HCT116 (cell line): ENCODE measurements at regions not wholly inside any gene's neighbourhood (a gene's known extent, or its start where the extent isn't known, plus 50 kb on each side); places are given as distances from the start of the nearest gene placed in this dataset.
A peak's percentile ranks its signal among the peaks of the same experiment; 100 is the strongest.

Experiments used
- ATAC-seq: fragments of 200-7000 bp; cut with Tn5 transposase; 2 replicates; pipeline ENCODE4 v1.9.1; 2020; ENCODE audit warnings: mild to moderate bottlenecking, moderate library complexity
- BruUV-seq: library from RNA; stranded (reverse); fragments of 400-500 nt; replicated peaks from 2 replicates; lab custom pipeline; 2021; lab: Mats Ljungman, UMichigan
- CTCF ChIA-PET: fragments of 300-600 bp; sonication (Branson Sonifier 250); formaldehyde crosslinking; loops from one replicate; lab custom pipeline; 2021; ENCODE audit warnings: antibody characterized with exemption; lab: Charles Lee
- POLR2A ChIA-PET: fragments of 300-600, 350-600 bp; sonication (Branson Sonifier 250); formaldehyde crosslinking; loops from one replicate; lab custom pipeline; 2021; ENCODE audit warnings: antibody characterized with exemption; lab: Charles Lee
- RAD21 ChIA-PET, 2 experiments: fragments of 300-600 bp; sonication (Branson Sonifier 250); formaldehyde crosslinking; loops; one replicate each; lab custom pipeline; 2023; ENCODE audit warnings: low total read pairs in 2 of 2; ENCODE audit not compliant: uncharacterized antibody in 2 of 2, unreplicated experiment in 2 of 2, low non-redundant PET in 1 of 2; lab: Charles Lee
- DNase-seq: peaks from one replicate; pipeline ENCODE4 v3.0.0-alpha.2; 2010; ENCODE audit warnings: low read depth, low spot score
- H2AFZ ChIP-seq: fragments of 200-600 bp; shearing (Covaris generic), sonication (generic); 2 replicates; pipeline ENCODE4 v1.6.1; 2017; ENCODE audit warnings: low read depth, mixed run types, mixed read lengths, antibody characterized with exemption, low read length; ENCODE audit not compliant: poor library complexity, severe bottlenecking
- H3K27ac ChIP-seq: 2 replicates; pipeline ENCODE4 v1.5.1; 2012; ENCODE audit warnings: low read depth, low read length
- H3K27me3 ChIP-seq: fragments of 200-600 bp; sonication (generic); 2 replicates; pipeline ENCODE4 v1.6.1; 2016; ENCODE audit warnings: mixed run types, low read length, mixed read lengths; ENCODE audit not compliant: insufficient read depth
- H3K36me3 ChIP-seq, 2 experiments: fragments of 200-500 bp in 1 of 2; fragments of 200-600 bp in 1 of 2; sonication (Bioruptor generic) in 1 of 2; sonication (generic) in 1 of 2; 2 replicates each; pipeline versions ENCODE4 v1.5.1 to v1.6.1; 2014 to 2016; ENCODE audit warnings: low read length in 2 of 2, inconsistent platforms in 1 of 2, mixed read lengths in 1 of 2, mixed run types in 1 of 2; ENCODE audit not compliant: insufficient read depth in 2 of 2, control insufficient read depth in 1 of 2
- H3K4me1 ChIP-seq, 2 experiments: fragments of 200-600 bp in 1 of 2; sonication (generic) in 1 of 2; 2 replicates each; pipeline versions ENCODE4 v1.5.1 to v1.6.1; 2012 to 2017; ENCODE audit warnings: low read length in 2 of 2, inconsistent platforms in 1 of 2, mild to moderate bottlenecking in 1 of 2, mixed read lengths in 1 of 2, mixed run types in 1 of 2, moderate library complexity in 1 of 2; ENCODE audit not compliant: insufficient read depth in 2 of 2, control insufficient read depth in 1 of 2
- H3K4me2 ChIP-seq: fragments of 200-600 bp; sonication (generic); 2 replicates; pipeline ENCODE4 v1.6.1; 2017; ENCODE audit warnings: mixed run types, low read length, mixed read lengths
- H3K4me3 ChIP-seq, 2 experiments: fragments of 200-600 bp in 1 of 2; sonication (generic) in 1 of 2; replicated peaks in 1 of 2; 2 replicates each; pipeline ENCODE4 v1.5.1; 2011 to 2016; ENCODE audit warnings: low read length in 2 of 2, control low read depth in 1 of 2, low read depth in 1 of 2, mild to moderate bottlenecking in 1 of 2, mixed read lengths in 1 of 2, mixed run types in 1 of 2
- H3K79me2 ChIP-seq: fragments of 200-600 bp; sonication (generic); 2 replicates; pipeline ENCODE4 v1.6.1; 2017; ENCODE audit warnings: mild to moderate bottlenecking, mixed run types, low read length, moderate library complexity, mixed read lengths; ENCODE audit not compliant: insufficient read depth
- H3K9ac ChIP-seq: fragments of 200-600 bp; sonication (generic); 2 replicates; pipeline ENCODE4 v1.6.1; 2016; ENCODE audit warnings: low read length, mixed read lengths
- H3K9me2 ChIP-seq: fragments of 200-600 bp; sonication (generic), shearing (Covaris generic); 2 replicates; pipeline ENCODE4 v1.6.1; 2017; ENCODE audit warnings: mixed run types, mild to moderate bottlenecking, moderate library complexity; ENCODE audit not compliant: insufficient read depth
- H3K9me3 ChIP-seq, 2 experiments: fragments of 200-500 bp in 1 of 2; fragments of 200-600 bp in 1 of 2; sonication (Bioruptor generic) in 1 of 2; sonication (generic) in 1 of 2; 2 replicates each; pipeline ENCODE4 v1.6.1; 2014 to 2017; ENCODE audit warnings: low read length in 2 of 2, mixed read lengths in 2 of 2, inconsistent platforms in 1 of 2, low read depth in 1 of 2, mild to moderate bottlenecking in 1 of 2, mixed run types in 1 of 2, moderate library complexity in 1 of 2; ENCODE audit not compliant: control insufficient read depth in 1 of 2, insufficient read depth in 1 of 2
- H4K20me1 ChIP-seq: fragments of 200-600 bp; sonication (generic), shearing (Covaris generic); 2 replicates; pipeline ENCODE4 v1.6.1; 2017; ENCODE audit warnings: mixed run types, mild to moderate bottlenecking, moderate library complexity; ENCODE audit not compliant: insufficient read depth
- CEBPB ChIP-seq: IDR thresholded peaks from 2 replicates; pipeline ENCODE4 v1.6.1; 2012; ENCODE audit warnings: low read depth
- CTCF ChIP-seq, 3 experiments: fragments of 200-600 bp in 1 of 3; sonication (generic) in 1 of 3; IDR thresholded peaks in 2 of 3; conservative IDR thresholded peaks in 1 of 3; 2 replicates each; pipeline ENCODE4 v1.5.1; 2012 to 2017; ENCODE audit warnings: low read depth in 2 of 3, low read length in 2 of 3, antibody characterized with exemption in 1 of 3, borderline replicate concordance in 1 of 3, control low read depth in 1 of 3, mild to moderate bottlenecking in 1 of 3, mixed read lengths in 1 of 3, mixed run types in 1 of 3, moderate library complexity in 1 of 3; ENCODE audit not compliant: insufficient read depth in 1 of 3
- EGR1 ChIP-seq: IDR thresholded peaks from 2 replicates; pipeline ENCODE4 v1.6.1; 2012; ENCODE audit warnings: low read depth
- ELF1 ChIP-seq: IDR thresholded peaks from 2 replicates; pipeline ENCODE4 v1.6.1; 2012; ENCODE audit warnings: low read depth, borderline replicate concordance
- EZH2phosphoT487 ChIP-seq: fragments of 200-600 bp; IDR thresholded peaks from 2 replicates; pipeline ENCODE4 v1.6.1; 2018; ENCODE audit warnings: antibody characterized with exemption, borderline replicate concordance
- FOSL1 ChIP-seq: IDR thresholded peaks from 2 replicates; pipeline ENCODE4 v1.6.1; 2012; ENCODE audit warnings: low read depth
- JUND ChIP-seq: IDR thresholded peaks from 2 replicates; pipeline ENCODE4 v1.6.1; 2012
- POLR2A ChIP-seq: IDR thresholded peaks from 2 replicates; pipeline ENCODE4 v1.7.0; 2011; ENCODE audit warnings: borderline replicate concordance; ENCODE audit not compliant: insufficient read depth, insufficient read length; ENCODE audit errors: extremely low read depth
- POLR2AphosphoS5 ChIP-seq: IDR thresholded peaks from 2 replicates; pipeline ENCODE4 v1.6.1; 2011; ENCODE audit warnings: mild to moderate bottlenecking, low read depth, low read length, moderate library complexity
- REST ChIP-seq: IDR thresholded peaks from 2 replicates; pipeline ENCODE4 v1.6.1; 2012; ENCODE audit warnings: low read depth
- SIN3A ChIP-seq: IDR thresholded peaks from 2 replicates; pipeline ENCODE4 v1.6.1; 2012; ENCODE audit warnings: low read depth
- SP1 ChIP-seq: IDR thresholded peaks from 2 replicates; pipeline ENCODE4 v1.6.1; 2012; ENCODE audit warnings: low read depth
- SRF ChIP-seq: IDR thresholded peaks from 2 replicates; pipeline ENCODE4 v1.6.1; 2012; ENCODE audit warnings: low read depth
- TCF7L2 ChIP-seq: IDR thresholded peaks from 2 replicates; pipeline ENCODE4 v1.7.0; 2011; ENCODE audit warnings: borderline replicate concordance, inconsistent platforms; ENCODE audit not compliant: insufficient read depth, insufficient read length; ENCODE audit errors: extremely low read depth
- ZFX ChIP-seq: fragments of 450-650 bp; IDR thresholded peaks from 2 replicates; pipeline ENCODE4 v1.6.1; 2017
- ZNF274 ChIP-seq: fragments of 200-500 bp; sonication (Bioruptor generic); IDR thresholded peaks from 2 replicates; pipeline ENCODE4 v1.6.1; 2014; ENCODE audit warnings: mild to moderate bottlenecking, low read depth, low read length, inconsistent platforms
- intact Hi-C: fragments of 100-400 bp; cut with micrococcal nuclease; formaldehyde crosslinking; loops from 2 replicates; pipeline ENCODE4 v1.10.0; 2022
- TF ChIP-seq, protein P1 (sequence below): IDR thresholded peaks from 2 replicates; pipeline ENCODE4 v1.6.1; 2012

- TF ChIP-seq CTCF (IDR thresholded peaks at IDR 0.05 in 2 of 3, conservative IDR thresholded peaks at IDR 0.05 in 1 of 3; ENCODE audit: borderline replicate concordance in 1 of 3, insufficient read depth in 1 of 3, low read depth in 2 of 3, low read length in 2 of 3): no peak
- TF ChIP-seq JUND: no peak
- TF ChIP-seq REST: no peak
- no peak for TF ChIP-seq ELF1
- TF ChIP-seq SIN3A: no peak
- TF ChIP-seq, protein P1, sequence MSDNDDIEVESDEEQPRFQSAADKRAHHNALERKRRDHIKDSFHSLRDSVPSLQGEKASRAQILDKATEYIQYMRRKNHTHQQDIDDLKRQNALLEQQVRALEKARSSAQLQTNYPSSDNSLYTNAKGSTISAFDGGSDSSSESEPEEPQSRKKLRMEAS: no peak
- no peak for TF ChIP-seq SRF
Observed at GRCh38 chr7:115844857-115845256, 185.7 kb downstream of the TFEC start (continued).

GRCh38 chr7:115840702-115841101 lies 189.9 kb downstream of the TFEC start:
- ChIA-PET CTCF (no interaction called here), POLR2A (no interaction called here), RAD21 (no interaction called here)
- no peak overlapping the region for H3K27ac ChIP-seq
- H3K9me3 ChIP-seq: no peaks in the 10 kb centered on the region
- H3K9me2 ChIP-seq: no peaks in the 10 kb centered on the region
- no peak overlapping the region for H3K4me3 ChIP-seq
- H2AFZ ChIP-seq: peak overlapping the region; percentile 60
- no peaks in the 10 kb centered on the region for H3K79me2 ChIP-seq
- intact Hi-C loops: no loop called here
- no peaks in the 10 kb centered on the region for H4K20me1 ChIP-seq
- H3K4me2 ChIP-seq: no peak overlapping the region
- BruUV-seq: no TSS peak
- H3K4me1 ChIP-seq: no peaks in the 10 kb centered on the region
- DNase-seq: no peak
- H3K27me3 ChIP-seq: no peaks in the 10 kb centered on the region
- H3K9ac ChIP-seq: no peak overlapping the region
- ATAC-seq: no peak
- H3K36me3 ChIP-seq: no peaks in the 10 kb centered on the region
- TF ChIP-seq EGR1 (no peak), POLR2A (no peak), ZNF274 (no peak), SIN3A (no peak), POLR2AphosphoS5 (no peak), CTCF (IDR thresholded peaks at IDR 0.05 in 2 of 3, conservative IDR thresholded peaks at IDR 0.05 in 1 of 3; ENCODE audit: borderline replicate concordance in 1 of 3, insufficient read depth in 1 of 3, low read depth in 2 of 3, low read length in 2 of 3) (no peak), EZH2phosphoT487 (no peak), ELF1 (no peak), SP1 (no peak), CEBPB (no peak), FOSL1 (no peak), ZFX (no peak), TCF7L2 (no peak)
- TF ChIP-seq, protein P1: no peak
